Tibial nerve (tissue), 4 donors: ENCODE measurements at regions not wholly inside any gene's neighbourhood (a gene's known extent, or its start where the extent isn't known, plus 50 kb on each side); places are given as distances from the start of the nearest gene placed in this dataset.

Source experiments
- DNase-seq, 2 donors: peaks; one replicate each; pipeline ENCODE4 v3.0.0-alpha.2; 2019; ENCODE audit warnings: low spot score in 2 of 2
- H3K27ac ChIP-seq, 4 donors: fragments of 200-600 bp; sonication (generic) in 3 of 4; one replicate each; pipeline ENCODE4 v1.5.1; 2017 to 2019; ENCODE audit warnings: mild to moderate bottlenecking in 1 of 4
- H3K27me3 ChIP-seq, 2 donors: fragments of 200-600 bp; sonication (generic) in 1 of 2; one replicate each; pipeline versions ENCODE4 v1.5.1 to v1.6.0; 2017 to 2019
- H3K36me3 ChIP-seq, 3 donors: fragments of 200-600 bp; sonication (generic); one replicate each; pipeline ENCODE4 v1.5.1; 2018 to 2019
- H3K4me1 ChIP-seq, 4 donors: fragments of 200-600 bp; sonication (generic) in 3 of 4; one replicate each; pipeline ENCODE4 v1.5.1; 2017 to 2019
- H3K4me3 ChIP-seq, 4 donors: fragments of 200-600 bp; sonication (generic) in 3 of 4; one replicate each; pipeline ENCODE4 v1.5.1; 2017 to 2019; ENCODE audit warnings: mild to moderate bottlenecking in 1 of 4, moderate library complexity in 1 of 4
- H3K9me3 ChIP-seq, 4 donors: fragments of 200-600 bp; sonication (generic) in 3 of 4; one replicate each; pipeline ENCODE4 v1.5.1; 2017 to 2019
- EP300 ChIP-seq, 2 donors: sonication (generic); formaldehyde crosslinking; IDR thresholded peaks; one replicate each; pipeline ENCODE4 v1.6.1; 2017; ENCODE audit warnings: antibody characterized with exemption in 2 of 2, mild to moderate bottlenecking in 1 of 2
- POLR2A ChIP-seq, 2 donors: fragments of 450-650 bp; IDR thresholded peaks; one replicate each; pipeline ENCODE4 v1.6.1; 2017; ENCODE audit warnings: antibody characterized with exemption in 2 of 2, mild to moderate bottlenecking in 2 of 2, moderate library complexity in 2 of 2
- WGBS, 2 donors: methylation state at CpG; one replicate each; pipeline ENCODE4 v1.1.5; 2018; 5-methylcytosine and 5-hydroxymethylcytosine counted together
- TF ChIP-seq, protein P1 (sequence below), 5 experiments: fragments of 200-600 bp in 3 of 5; fragments of 450-650 bp in 2 of 5; sonication (generic) in 3 of 5; IDR thresholded peaks; one replicate each; pipeline ENCODE4 v1.5.1; 2016 to 2019; ENCODE audit warnings: antibody characterized with exemption in 5 of 5, mild to moderate bottlenecking in 3 of 5, moderate library complexity in 2 of 5

DNA sequence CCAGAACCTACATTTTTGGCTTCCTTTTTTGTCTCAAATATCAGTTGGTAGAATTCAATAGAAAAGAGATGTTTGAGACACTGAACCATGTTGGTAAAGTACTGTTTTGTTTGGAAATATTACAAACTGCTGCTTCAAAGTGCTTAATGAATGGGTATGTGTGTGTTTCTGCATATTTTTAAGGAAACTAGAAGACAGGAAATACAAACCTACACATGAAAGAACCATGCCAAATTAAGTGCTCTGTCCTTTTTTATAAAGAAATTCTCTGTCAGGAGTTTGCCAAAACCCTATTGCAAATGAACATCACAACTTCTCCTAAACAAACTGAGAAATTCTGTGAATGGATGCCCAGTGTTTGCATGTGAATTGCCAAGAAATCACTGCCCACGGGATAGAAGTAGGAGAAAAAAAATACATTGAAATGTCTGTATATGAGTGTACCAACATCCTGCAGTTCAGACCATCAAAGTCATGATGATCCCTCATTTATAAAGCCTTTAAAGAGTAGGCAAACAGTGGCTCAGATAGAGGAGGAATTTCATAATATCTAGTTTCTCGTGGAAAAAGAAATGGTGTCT, 69.6 kb upstream of the RND3 start:
- H3K4me1 ChIP-seq = peaks cover 0 to 5% (median 0%) of the 10 kb centered on the region in 4 donors
- no peak overlapping the region for H3K27ac ChIP-seq
- no peaks in the 10 kb centered on the region for H3K27me3 ChIP-seq
- H3K4me3 ChIP-seq = no peak overlapping the region
- TF ChIP-seq, protein P1, sequence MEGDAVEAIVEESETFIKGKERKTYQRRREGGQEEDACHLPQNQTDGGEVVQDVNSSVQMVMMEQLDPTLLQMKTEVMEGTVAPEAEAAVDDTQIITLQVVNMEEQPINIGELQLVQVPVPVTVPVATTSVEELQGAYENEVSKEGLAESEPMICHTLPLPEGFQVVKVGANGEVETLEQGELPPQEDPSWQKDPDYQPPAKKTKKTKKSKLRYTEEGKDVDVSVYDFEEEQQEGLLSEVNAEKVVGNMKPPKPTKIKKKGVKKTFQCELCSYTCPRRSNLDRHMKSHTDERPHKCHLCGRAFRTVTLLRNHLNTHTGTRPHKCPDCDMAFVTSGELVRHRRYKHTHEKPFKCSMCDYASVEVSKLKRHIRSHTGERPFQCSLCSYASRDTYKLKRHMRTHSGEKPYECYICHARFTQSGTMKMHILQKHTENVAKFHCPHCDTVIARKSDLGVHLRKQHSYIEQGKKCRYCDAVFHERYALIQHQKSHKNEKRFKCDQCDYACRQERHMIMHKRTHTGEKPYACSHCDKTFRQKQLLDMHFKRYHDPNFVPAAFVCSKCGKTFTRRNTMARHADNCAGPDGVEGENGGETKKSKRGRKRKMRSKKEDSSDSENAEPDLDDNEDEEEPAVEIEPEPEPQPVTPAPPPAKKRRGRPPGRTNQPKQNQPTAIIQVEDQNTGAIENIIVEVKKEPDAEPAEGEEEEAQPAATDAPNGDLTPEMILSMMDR (IDR thresholded peaks at IDR 0.05) = no peak
- no peak for DNase-seq
- no peaks in the 10 kb centered on the region for H3K9me3 ChIP-seq
- H3K36me3 ChIP-seq = no peaks in the 10 kb centered on the region
- whole genome bisulfite sequencing, 2 donors = 40 to 46% methylated on average over 2 of the region's 2 CpGs

DNA sequence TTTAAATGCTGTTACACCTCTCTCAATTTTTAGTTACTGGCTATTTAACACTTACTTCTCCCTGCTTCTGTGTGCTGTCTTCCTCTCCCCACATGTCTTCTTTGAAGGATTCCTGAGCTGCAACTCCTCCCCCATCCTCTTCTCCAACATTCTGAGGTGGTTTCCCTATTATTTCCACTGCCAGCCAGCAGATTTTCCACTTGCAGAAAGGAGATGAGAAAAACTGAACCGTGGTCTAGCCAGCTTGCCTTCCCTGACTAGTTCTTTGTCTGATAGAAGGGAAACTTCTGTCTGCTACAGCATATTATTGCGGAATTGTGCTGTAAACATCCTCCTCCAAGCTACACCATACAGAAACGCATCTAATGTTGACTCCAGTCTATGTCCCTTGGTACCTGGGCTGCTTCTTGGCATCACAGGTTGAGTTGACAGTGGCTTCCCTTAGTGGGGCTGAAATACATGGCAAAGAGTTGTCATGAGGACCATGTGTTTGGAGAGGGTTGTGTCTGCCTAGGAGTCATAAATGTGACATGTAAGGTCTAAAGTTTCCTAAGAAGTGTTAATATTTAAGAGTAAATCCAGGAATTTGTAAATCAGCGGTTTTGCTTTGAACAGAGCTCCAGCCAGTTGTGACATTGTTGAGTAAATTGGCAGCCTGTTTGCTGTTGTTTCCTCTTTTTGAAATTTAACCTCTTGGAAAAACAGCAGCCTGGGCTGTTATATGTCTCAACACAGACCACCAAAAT, 68.3 kb upstream of the RND3 start:
- no peak overlapping the region for H3K27ac ChIP-seq
- DNase-seq = no peak
- no peaks in the 10 kb centered on the region for H3K36me3 ChIP-seq
- WGBS, 2 donors = 62 to 74% methylated on average over 4 of the region's 4 CpGs
- no peaks in the 10 kb centered on the region for H3K9me3 ChIP-seq
- peaks cover 0 to 5% (median 0%) of the 10 kb centered on the region in 4 donors for H3K4me1 ChIP-seq
- H3K4me3 ChIP-seq = no peak overlapping the region
- H3K27me3 ChIP-seq = no peaks in the 10 kb centered on the region
- TF ChIP-seq EP300 (IDR thresholded peaks at IDR 0.05) (no peak), POLR2A (IDR thresholded peaks at IDR 0.05) (no peak)
- TF ChIP-seq, protein P1 (IDR thresholded peaks at IDR 0.05) = no peak

DNA sequence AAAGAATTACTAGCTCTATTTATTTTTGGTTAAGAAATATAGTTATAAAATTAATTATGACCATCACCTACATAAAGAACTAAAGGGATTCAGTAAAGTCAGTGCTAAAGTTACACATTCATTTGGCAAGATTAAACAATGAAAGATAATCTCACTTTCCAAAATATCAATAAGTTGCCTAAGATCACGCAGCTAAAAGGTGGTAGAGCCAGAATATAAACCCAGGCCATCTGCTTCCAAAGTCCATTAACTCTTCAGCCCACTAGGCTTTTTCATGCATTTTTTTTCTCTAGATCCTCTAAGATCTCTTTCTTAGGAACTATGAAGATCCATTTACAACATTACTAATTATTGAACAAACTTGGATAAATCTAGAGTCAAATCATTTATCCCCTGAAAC, 66.6 kb upstream of the RND3 start:
- DNase-seq = no peak
- TF ChIP-seq POLR2A (IDR thresholded peaks at IDR 0.05) (no peak), EP300 (IDR thresholded peaks at IDR 0.05) (no peak)
- TF ChIP-seq, protein P1 (IDR thresholded peaks at IDR 0.05) = no peak
- Histone ChIP-seq H3K36me3 (no peaks in the 10 kb centered on the region), H3K4me3 (no peak overlapping the region), H3K4me1 (peaks cover 0 to 5% (median 0%) of the 10 kb centered on the region in 4 donors), H3K9me3 (no peaks in the 10 kb centered on the region), H3K27ac (no peak overlapping the region), H3K27me3 (no peaks in the 10 kb centered on the region)
- 86 to 98% methylated on average over 1 of the region's 1 CpG for WGBS, 2 donors

DNA sequence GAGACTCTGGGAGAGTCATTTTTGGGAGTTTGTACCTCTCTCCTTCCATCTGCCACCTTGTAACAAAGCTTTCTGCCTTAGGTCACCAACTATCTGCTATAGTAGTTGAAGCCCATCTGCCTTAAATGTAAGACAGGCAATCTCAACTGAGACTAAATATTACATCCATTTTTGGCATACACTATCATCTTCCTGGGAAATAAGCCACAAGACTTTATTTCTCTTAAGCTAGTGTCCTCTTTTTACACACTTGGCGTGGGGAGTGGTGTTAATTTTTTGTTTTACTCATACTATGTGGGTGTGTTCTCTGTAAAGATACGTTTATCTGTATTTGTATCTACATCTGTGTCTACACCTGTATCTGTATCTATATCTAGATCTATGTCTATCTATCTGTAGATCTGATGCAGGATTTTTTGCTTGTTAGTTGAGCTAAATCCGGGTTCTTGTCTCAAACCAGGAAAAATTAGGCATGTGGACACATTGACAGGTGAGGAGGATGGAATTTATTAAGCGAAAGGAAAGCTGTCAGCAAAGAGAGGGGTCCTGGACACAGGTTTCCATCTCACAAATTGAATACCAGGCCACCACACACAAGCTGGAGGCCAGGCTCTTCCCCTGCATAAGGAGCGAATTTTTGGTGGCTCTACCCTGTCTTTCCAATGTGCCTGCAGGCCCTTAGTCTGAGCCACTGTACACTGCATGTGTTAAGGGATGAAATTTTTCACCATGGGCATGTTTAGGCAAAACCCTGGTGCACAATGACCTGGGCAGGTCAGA, 64.8 kb upstream of the RND3 start:
- Histone ChIP-seq H3K4me1 (peaks cover 0 to 5% (median 0%) of the 10 kb centered on the region in 4 donors), H3K27me3 (no peaks in the 10 kb centered on the region), H3K27ac (no peak overlapping the region), H3K4me3 (no peak overlapping the region), H3K36me3 (no peaks in the 10 kb centered on the region), H3K9me3 (no peaks in the 10 kb centered on the region)
- no peak for TF ChIP-seq EP300 (IDR thresholded peaks at IDR 0.05)
- no peak for TF ChIP-seq POLR2A (IDR thresholded peaks at IDR 0.05)
- TF ChIP-seq, protein P1 (IDR thresholded peaks at IDR 0.05) = no peak
- 89 to 90% methylated on average over 5 of the region's 5 CpGs for WGBS, 2 donors
- no peak for DNase-seq

DNA sequence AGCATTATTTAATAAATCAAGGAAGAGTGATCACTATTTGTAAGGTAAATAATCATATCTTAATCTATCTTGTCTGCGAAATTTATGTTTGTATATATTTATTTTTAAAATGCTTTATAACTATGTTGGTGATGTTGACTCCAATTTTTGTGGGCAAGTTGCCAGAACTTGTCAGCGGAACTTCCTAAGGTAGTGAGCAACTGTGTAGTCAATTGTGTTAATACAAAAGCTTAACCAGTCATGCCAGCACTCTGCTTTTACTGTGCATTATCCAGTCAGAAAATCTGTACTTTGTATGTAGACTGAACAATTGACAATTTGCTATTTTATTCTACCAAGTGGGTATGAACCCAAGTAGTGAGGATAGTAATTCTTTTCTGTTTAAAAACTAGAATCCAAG, 61.9 kb upstream of the RND3 start:
- H3K36me3 ChIP-seq = no peaks in the 10 kb centered on the region
- no peaks in the 10 kb centered on the region for H3K4me1 ChIP-seq
- no peak for DNase-seq
- H3K27me3 ChIP-seq = no peaks in the 10 kb centered on the region
- no peaks in the 10 kb centered on the region for H3K9me3 ChIP-seq
- H3K27ac ChIP-seq = no peak overlapping the region
- no peak overlapping the region for H3K4me3 ChIP-seq
- 53 to 61% methylated on average over 2 of the region's 2 CpGs for WGBS, 2 donors
- TF ChIP-seq EP300 (IDR thresholded peaks at IDR 0.05) (no peak), POLR2A (IDR thresholded peaks at IDR 0.05) (no peak)
- TF ChIP-seq, protein P1 (IDR thresholded peaks at IDR 0.05) = no peak
